ENCODE measurements at regions not wholly inside any gene's neighbourhood (a gene's known extent, or its start where the extent isn't known, plus 50 kb on each side); places are given as distances from the start of the nearest gene placed in this dataset.
"Not testable (repeated sequence)": the region's sequence is repeated elsewhere in the genome, so short reads cannot be mapped to it uniquely, and the experiment has no call there.

- DNase-seq (ENCODE audit: low spot score), result no peak
These were observed 530.7 kb upstream of the ADGRL2 start for GRCh38 chr1:81270051-81270450.

DNA sequence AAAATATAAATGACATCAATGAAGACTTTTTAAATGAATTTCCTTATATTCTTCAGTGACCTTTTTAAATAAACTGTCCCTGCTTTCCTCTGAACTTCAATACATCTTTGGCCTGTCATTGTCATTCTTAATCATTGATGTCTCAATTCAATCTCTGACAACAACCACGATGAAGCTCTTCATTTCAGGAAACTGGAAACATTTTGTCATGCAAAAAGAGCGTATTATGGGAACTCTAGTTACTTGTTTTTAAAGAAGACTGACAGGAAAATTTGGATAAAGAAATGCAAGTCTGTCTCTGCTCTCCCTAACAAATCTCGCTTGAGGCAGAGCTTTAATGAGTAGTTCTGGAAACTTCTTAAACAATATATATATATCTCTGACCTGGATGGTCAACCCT, 535.8 kb upstream of the ADGRL2 start:
- DNase-seq (ENCODE audit: low spot score), result no peak

GRCh38 chr1:81259625-81260411, 540.9 kb upstream of the ADGRL2 start:
- no peak for DNase-seq (ENCODE audit: low spot score)

DNA sequence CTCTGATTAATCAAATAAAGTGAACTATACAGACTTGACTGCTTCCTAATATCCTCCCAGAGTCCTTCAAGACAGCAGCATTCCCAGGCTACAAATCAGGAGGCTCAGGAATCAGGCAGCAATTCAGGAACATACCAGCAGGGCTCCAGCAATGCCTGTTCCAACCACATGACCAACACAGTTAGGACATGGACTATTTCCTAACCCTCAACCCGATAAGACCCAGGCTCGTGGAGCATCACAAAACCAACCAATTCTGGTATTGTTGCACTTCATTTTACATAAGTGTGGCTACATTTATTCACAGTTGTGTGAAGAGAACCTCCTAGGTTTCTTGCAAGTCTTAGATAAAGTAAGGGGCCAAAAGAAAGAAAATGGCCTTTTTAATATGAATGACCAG, 546.2 kb upstream of the ADGRL2 start:
- DNase-seq (ENCODE audit: low spot score), result no peak

- DNase-seq (ENCODE audit: low spot score), result no peak
These were observed 546.7 kb upstream of the ADGRL2 start for GRCh38 chr1:81254068-81254467.

DNA sequence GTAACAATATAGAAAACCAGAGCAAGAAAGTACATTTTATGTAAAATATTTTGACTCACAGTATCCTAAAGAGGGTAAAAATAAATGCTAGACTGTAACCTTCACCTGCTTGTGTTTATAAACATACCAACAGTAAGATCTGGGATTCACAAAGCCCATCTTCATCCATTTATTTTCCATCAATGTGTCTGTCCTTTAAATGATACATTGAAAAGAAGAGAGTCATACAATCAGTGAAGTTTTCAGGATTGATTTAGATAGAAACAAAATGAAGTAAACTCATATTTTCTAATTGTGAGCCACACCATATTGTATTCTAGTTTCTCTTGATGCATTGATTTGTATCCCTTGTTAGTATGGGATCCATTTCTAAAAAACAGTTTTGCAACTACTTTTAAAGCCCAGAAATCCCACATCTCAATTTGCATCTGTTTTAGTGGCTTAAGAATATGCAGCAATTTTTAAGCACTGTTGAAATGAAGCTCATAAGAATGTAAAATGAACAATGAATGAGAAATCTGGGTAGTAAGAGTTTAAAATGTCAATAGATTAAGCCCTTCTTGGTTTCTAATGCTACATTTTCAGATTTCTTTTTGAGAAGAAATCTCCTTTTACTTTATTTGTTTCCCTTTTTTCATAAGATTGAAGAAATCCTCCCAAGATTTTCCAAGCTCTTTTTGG, 548.1 kb upstream of the ADGRL2 start:
- DNase-seq (ENCODE audit: low spot score), result no peak

DNA sequence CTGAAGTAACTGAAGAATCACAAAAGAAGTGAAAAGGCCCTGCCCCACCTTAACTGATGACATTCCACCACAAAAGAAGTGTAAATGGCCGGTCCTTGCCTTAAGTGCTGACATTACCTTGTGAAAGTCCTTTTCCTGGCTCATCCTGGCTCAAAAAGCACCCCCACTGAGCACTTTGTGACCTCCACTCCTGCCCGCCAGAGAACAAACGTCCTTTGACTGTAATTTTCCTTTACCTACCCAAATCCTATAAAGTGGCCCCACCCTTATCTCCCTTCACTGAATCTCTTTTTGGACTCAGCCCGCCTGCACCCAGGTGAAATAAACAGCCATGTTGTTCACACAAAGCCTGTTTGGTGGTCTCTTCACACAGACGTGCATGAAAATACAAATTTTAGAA, 549.9 kb upstream of the ADGRL2 start:
- DNase-seq (ENCODE audit: low spot score), result not testable (repeated sequence)

GRCh38 chr1:81245084-81245715, 555.5 kb upstream of the ADGRL2 start:
- DNase-seq (ENCODE audit: low spot score), result not testable (repeated sequence)

- not testable (repeated sequence) for DNase-seq (ENCODE audit: low spot score)
These were observed 556.1 kb upstream of the ADGRL2 start for GRCh38 chr1:81244612-81245011.

- no peak for DNase-seq (ENCODE audit: low spot score)
These were observed 558.6 kb upstream of the ADGRL2 start for GRCh38 chr1:81242103-81242502.

DNA sequence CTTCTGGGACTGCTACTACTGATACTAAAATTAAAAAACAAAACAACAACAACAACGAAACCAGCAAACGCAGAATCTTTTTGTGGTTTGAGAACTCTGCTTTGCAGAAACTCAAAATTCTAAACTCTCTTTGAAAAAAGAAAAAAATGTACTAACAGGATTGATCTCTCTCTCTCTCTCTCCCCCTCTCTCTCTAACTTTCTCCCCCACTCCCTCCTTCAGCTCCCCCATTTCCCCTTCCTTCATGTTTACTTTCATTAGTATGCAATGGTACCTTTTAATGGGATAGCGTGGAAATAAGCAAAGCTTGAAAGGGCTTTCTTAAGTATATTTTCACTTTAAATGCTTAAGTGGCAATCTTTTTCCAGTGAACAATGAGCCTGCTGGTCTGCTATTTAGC, 562.6 kb upstream of the ADGRL2 start:
- no peak for DNase-seq (ENCODE audit: low spot score)

DNA sequence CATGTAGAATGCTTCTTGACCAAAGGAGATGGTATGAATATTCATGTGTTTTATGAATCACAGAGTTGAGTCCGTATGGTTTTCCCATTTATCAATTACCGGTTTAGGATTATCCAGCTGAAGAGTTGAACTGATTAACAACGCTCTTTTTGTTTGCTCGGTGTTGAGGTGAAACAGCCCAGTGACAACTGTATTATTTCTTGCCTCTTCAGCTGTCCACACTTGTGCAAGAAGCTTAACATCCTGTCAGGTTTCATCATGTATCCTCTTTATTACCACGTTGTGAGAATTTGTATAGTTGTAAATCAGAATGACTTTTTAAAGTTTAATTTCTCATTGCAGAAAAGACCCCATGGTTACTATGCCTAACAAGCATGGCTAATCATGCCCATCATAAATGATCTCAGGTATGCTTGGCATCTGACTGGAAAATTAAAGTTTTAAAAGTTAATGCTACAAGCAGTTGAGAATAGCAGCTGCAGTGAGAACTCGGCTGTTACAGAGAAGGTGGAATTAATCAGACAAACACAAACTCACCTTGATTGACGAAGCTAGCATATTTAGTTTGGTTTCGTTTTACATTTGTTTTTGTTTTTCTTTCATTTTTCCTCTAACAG, 563.2 kb upstream of the ADGRL2 start:
- no peak for DNase-seq (ENCODE audit: low spot score)

DNA sequence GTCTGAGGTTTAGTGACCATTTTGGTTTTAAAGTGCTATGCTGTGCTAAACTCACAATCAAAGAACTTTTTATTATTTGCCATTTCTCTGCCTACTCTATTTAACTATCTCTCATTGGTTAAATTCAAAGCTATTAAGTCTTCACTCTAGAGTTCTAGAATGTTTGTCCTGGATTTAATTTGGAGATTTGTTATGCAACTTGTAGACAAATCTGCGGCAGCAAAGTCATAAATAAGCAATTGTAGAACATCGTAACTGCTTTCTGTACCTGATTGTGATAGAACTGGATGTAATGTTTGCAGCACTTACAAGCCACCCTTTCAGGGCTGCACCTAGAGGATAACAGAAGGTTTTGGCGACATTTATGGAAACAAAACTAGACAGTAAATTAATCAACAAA, 566.5 kb upstream of the ADGRL2 start:
- DNase-seq (ENCODE audit: low spot score), result no peak

DNA sequence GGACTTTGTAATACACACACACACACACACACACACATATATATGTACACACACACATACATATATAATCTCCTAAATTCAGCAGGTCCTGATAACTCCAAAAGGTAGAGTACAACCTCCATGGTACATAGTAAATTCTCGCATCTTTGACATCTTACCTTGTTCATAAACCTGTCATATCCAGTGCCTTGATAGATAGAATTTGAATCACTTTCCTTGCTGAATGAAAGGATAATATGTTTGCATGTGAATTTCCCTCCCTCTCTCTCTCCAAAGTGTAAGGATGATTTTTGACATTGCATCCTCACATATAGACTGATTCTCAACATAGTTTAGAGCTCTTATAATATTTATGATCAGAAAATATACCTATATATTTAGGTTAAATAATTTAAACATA, 567.1 kb upstream of the ADGRL2 start:
- no peak for DNase-seq (ENCODE audit: low spot score)

DNA sequence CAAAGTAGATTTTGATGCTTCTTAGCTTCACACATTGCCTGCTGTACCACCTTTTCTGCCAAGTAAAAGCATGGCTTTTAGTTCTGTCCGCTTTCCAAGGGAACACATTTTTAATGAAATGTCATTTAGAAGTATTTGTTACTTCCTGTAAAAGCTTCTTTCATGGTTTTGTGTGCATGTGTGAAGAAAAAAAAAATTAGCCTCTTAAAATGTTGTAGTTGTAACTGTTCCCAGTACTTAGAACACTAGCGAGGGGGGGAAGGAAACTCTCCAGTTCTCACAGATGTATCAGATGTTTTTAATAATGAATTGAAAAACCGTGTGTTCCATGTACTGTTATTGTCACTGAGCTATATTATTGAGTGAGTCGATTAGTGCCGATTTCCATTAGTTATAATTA, 568.3 kb upstream of the ADGRL2 start:
- no peak for DNase-seq (ENCODE audit: low spot score)

DNA sequence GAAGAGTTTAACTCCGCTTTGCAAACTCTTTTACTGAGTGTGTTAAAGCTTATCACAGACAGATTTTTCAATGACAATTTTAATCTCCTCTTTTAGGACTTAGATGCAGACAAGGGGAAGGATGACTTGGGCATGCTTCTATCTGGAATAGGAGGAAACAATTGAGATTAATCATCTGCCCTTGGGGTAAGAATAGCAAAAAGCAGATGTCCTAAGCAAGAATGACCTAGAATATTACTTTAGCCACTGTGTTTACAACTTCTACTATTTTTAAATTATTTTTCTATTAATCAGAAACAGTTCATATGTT, 569.0 kb upstream of the ADGRL2 start:
- no peak for DNase-seq (ENCODE audit: low spot score)

- no peak for DNase-seq (ENCODE audit: low spot score)
These were observed 569.6 kb upstream of the ADGRL2 start for GRCh38 chr1:81230983-81231728.

GRCh38 chr1:81228926-81229325, 571.8 kb upstream of the ADGRL2 start:
- no peak for DNase-seq (ENCODE audit: low spot score)

DNA sequence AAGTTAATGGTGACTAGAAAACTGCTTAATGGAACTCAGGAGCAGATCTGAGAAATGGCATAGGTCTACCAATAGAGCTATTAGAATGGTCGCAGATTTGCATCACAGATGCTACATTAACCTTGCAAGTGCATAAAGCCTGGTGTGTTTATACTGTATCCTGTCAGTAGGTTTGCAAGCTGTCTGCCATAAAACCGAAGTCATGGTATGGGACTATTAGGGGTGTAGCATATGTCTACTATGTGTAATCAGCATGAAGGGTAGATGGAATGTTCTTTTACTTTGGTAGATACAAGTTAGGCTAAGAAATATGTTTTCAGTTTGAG, 574.2 kb upstream of the ADGRL2 start:
- DNase-seq (ENCODE audit: low spot score), result no peak

DNA sequence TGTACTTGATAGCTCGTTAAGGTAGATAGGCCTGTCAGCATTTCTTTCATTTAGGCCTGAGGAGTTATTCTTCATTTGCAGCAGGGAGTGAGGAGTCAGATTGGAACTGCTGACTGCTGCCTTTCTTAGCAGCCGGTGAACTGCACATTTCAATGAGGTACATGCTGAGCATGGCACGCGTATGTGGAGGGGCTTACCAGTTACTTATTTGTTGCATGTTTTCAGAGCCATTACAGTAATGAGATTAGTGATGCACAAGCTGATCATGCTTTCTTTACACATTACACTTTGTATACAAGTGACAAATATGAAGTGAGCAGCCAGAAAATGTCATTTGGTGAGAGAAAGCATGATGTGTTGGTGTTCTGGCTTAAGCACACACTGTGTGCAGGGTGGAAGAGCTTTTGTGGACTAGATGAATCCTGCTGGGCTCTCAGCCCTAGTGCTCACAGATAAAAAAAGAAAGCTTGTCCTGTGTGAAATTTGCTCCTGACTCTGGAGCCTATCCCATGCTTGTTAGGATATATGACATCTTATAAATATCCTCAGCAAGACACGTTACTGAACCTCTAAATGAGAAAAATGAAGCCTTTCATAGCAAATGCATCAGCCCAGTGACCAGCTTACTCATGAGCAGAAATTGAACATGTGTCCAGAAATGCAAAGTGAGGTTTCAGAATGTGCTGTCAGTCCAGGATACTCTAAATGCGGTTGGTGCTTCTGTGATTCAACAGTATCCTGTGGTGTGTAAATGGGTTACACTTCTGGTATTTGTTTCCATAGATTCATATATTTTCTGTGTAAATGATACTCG, 574.7 kb upstream of the ADGRL2 start:
- DNase-seq (ENCODE audit: low spot score), result no peak

- DNase-seq (ENCODE audit: low spot score), result no peak
These were observed 576.5 kb upstream of the ADGRL2 start for GRCh38 chr1:81224222-81224621.

- no peak for DNase-seq (ENCODE audit: low spot score)
These were observed 579.2 kb upstream of the ADGRL2 start for GRCh38 chr1:81221564-81221963.
